HL-60 (cell line): ENCODE measurements at regions not wholly inside any gene's neighbourhood (a gene's known extent, or its start where the extent isn't known, plus 50 kb on each side); places are given as distances from the start of the nearest gene placed in this dataset.

Experiments
- DNase-seq, 2 experiments: peaks; one replicate each; pipeline ENCODE4 v3.0.0-alpha.2; 2010 to 2020; ENCODE audit warnings: low read depth in 1 of 2, low spot score in 1 of 2
- H3K27ac ChIP-seq: fragments of 250-450 bp; sonication (Bioruptor Pico); replicated peaks from 2 replicates; pipeline ENCODE4 v1.5.1; 2020; ENCODE audit warnings: mild to moderate bottlenecking, moderate library complexity
- H3K27me3 ChIP-seq: fragments of 250-450 bp; sonication (Bioruptor Pico); 2 replicates; pipeline ENCODE4 v1.5.1; 2021; ENCODE audit warnings: mild to moderate bottlenecking, moderate library complexity; ENCODE audit not compliant: insufficient read depth, poor library complexity, severe bottlenecking
- H3K4me3 ChIP-seq: replicated peaks from 2 replicates; pipeline ENCODE4 v1.5.1; 2011; ENCODE audit warnings: mild to moderate bottlenecking, control low read depth, low read length; ENCODE audit not compliant: insufficient read depth
- GABPA ChIP-seq: IDR thresholded peaks from 2 replicates; pipeline ENCODE4 v1.6.1; 2012; ENCODE audit warnings: low read depth
- POLR2AphosphoS5 ChIP-seq: IDR thresholded peaks from 2 replicates; pipeline ENCODE4 v1.6.1; 2012; ENCODE audit warnings: low read depth
- SPI1 ChIP-seq: IDR thresholded peaks from 2 replicates; pipeline ENCODE4 v1.6.1; 2012; ENCODE audit warnings: low read depth, mild to moderate bottlenecking, borderline replicate concordance
- TF ChIP-seq, protein P1 (sequence below): IDR thresholded peaks from 2 replicates; pipeline ENCODE4 v1.6.1; 2012; ENCODE audit warnings: low read depth; ENCODE audit not compliant: insufficient replicate concordance
- TF ChIP-seq, protein P2 (sequence below): IDR thresholded peaks from one replicate; pipeline ENCODE4 v1.5.1; 2011; ENCODE audit warnings: low read length, control low read depth, inconsistent platforms; ENCODE audit not compliant: insufficient read depth

DNA sequence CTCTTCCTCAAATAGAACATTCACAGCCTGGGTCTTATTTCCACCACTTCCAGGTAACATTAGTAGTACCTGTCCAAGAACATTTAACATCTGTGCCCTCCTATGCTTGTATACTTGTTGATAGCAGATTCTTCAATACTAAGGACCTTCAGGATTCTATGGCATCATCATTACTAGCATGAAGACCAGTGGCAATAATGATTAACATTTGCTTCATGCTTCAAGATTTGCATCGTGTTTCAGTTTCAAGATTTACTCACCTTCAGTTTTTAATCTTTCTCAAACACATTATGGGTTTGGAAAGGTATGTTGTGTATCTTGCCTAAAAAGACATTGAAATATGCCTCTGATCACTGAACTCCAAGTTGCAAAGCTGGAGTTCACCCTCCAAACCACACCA, 412.8 kb upstream of the NRSN1 start:
- H3K27me3 ChIP-seq, result no peaks in the 10 kb centered on the region
- DNase-seq, result no peak
- no peak overlapping the region for H3K4me3 ChIP-seq
- no peak overlapping the region for H3K27ac ChIP-seq
- TF ChIP-seq, protein P1, sequence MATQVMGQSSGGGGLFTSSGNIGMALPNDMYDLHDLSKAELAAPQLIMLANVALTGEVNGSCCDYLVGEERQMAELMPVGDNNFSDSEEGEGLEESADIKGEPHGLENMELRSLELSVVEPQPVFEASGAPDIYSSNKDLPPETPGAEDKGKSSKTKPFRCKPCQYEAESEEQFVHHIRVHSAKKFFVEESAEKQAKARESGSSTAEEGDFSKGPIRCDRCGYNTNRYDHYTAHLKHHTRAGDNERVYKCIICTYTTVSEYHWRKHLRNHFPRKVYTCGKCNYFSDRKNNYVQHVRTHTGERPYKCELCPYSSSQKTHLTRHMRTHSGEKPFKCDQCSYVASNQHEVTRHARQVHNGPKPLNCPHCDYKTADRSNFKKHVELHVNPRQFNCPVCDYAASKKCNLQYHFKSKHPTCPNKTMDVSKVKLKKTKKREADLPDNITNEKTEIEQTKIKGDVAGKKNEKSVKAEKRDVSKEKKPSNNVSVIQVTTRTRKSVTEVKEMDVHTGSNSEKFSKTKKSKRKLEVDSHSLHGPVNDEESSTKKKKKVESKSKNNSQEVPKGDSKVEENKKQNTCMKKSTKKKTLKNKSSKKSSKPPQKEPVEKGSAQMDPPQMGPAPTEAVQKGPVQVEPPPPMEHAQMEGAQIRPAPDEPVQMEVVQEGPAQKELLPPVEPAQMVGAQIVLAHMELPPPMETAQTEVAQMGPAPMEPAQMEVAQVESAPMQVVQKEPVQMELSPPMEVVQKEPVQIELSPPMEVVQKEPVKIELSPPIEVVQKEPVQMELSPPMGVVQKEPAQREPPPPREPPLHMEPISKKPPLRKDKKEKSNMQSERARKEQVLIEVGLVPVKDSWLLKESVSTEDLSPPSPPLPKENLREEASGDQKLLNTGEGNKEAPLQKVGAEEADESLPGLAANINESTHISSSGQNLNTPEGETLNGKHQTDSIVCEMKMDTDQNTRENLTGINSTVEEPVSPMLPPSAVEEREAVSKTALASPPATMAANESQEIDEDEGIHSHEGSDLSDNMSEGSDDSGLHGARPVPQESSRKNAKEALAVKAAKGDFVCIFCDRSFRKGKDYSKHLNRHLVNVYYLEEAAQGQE, result no peak
- TF ChIP-seq SPI1 (no peak), GABPA (no peak), POLR2AphosphoS5 (no peak)
- TF ChIP-seq, protein P2, sequence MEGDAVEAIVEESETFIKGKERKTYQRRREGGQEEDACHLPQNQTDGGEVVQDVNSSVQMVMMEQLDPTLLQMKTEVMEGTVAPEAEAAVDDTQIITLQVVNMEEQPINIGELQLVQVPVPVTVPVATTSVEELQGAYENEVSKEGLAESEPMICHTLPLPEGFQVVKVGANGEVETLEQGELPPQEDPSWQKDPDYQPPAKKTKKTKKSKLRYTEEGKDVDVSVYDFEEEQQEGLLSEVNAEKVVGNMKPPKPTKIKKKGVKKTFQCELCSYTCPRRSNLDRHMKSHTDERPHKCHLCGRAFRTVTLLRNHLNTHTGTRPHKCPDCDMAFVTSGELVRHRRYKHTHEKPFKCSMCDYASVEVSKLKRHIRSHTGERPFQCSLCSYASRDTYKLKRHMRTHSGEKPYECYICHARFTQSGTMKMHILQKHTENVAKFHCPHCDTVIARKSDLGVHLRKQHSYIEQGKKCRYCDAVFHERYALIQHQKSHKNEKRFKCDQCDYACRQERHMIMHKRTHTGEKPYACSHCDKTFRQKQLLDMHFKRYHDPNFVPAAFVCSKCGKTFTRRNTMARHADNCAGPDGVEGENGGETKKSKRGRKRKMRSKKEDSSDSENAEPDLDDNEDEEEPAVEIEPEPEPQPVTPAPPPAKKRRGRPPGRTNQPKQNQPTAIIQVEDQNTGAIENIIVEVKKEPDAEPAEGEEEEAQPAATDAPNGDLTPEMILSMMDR, result no peak

DNA sequence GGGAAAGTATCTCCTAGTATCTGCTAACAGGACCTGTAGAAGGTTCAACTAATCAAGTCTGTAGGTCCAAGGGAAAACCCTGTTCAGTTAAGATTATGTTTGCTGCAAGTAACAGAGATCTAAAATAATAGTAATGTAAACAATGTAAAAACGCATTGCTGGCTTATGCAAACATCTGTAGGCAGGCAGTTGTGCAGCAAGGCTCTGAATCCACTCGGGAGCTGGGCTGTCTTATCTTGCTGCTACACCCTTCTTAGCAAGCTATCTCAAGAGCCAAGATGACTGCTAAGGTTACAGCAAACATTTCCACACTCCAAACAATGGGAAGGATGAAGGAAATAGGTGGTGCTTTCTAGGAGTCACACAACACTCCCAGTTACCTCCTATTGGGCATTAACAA, 397.3 kb upstream of the NRSN1 start:
- TF ChIP-seq SPI1, result no peak
- no peak for TF ChIP-seq POLR2AphosphoS5
- TF ChIP-seq GABPA, result no peak
- TF ChIP-seq, protein P2, result no peak
- TF ChIP-seq, protein P1, result no peak
- H3K27ac ChIP-seq, result no peak overlapping the region
- no peak for DNase-seq
- no peak overlapping the region for H3K4me3 ChIP-seq
- no peaks in the 10 kb centered on the region for H3K27me3 ChIP-seq

DNA sequence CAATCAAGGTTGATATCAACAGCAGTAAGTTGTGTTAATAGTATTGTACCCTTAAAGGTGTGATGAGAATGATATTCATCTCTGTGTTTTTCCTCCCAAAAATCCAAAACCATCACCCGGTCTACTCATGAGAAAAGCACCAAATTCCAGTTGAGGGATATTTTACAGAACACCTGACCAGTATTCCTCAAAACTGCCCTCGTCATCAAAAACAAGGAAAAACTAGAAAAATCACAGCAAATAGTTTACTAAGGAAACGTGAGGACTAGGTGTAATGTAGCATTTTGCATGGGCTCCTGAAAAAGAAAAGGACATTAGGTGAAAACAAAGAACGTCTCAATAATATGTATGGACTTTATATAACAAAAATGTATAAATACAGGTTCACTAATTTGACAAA, 394.4 kb upstream of the NRSN1 start:
- Histone ChIP-seq H3K27me3 (no peaks in the 10 kb centered on the region), H3K4me3 (no peak overlapping the region), H3K27ac (no peak overlapping the region)
- DNase-seq, result no peak
- TF ChIP-seq, protein P1, result no peak
- TF ChIP-seq SPI1, result no peak
- TF ChIP-seq GABPA, result no peak
- TF ChIP-seq, protein P2, result no peak
- no peak for TF ChIP-seq POLR2AphosphoS5
